Left ventricle myocardium inferior (tissue), 1 donor: ENCODE measurements at regions not wholly inside any gene's neighbourhood (a gene's known extent, or its start where the extent isn't known, plus 50 kb on each side); places are given as distances from the start of the nearest gene placed in this dataset.

Source experiments
- DNase-seq: peaks from one replicate; pipeline ENCODE4 v3.0.0-alpha.2; 2020
- H3K27ac ChIP-seq: fragments of 200-600 bp; replicated peaks from 2 replicates; pipeline ENCODE4 v1.8.0; 2021
- H3K27me3 ChIP-seq: fragments of 200-600 bp; 2 replicates; pipeline ENCODE4 v1.8.0; 2021; ENCODE audit warnings: low read depth
- H3K36me3 ChIP-seq: fragments of 200-600 bp; 2 replicates; pipeline ENCODE4 v1.8.0; 2021
- H3K4me1 ChIP-seq: fragments of 200-600 bp; 2 replicates; pipeline ENCODE4 v1.8.0; 2021
- H3K4me3 ChIP-seq: fragments of 200-600 bp; 2 replicates; pipeline ENCODE4 v1.8.0; 2021; ENCODE audit warnings: mild to moderate bottlenecking, moderate library complexity
- H3K9me3 ChIP-seq: fragments of 200-600 bp; replicated peaks from 2 replicates; pipeline ENCODE4 v1.8.0; 2021
- intact Hi-C: fragments of 100-400 bp; cut with micrococcal nuclease; formaldehyde crosslinking; loops from one replicate; pipeline ENCODE4 v1.11.0; 2022
- TF ChIP-seq, protein P1 (sequence below): fragments of 200-600 bp; IDR thresholded peaks from 2 replicates; pipeline ENCODE4 v1.8.0; 2021; ENCODE audit warnings: antibody characterized with exemption, mild to moderate bottlenecking, borderline replicate concordance
- donor health status: DM: no; HTN: yes; CAD: no; lungs with severe emphysema.

DNA sequence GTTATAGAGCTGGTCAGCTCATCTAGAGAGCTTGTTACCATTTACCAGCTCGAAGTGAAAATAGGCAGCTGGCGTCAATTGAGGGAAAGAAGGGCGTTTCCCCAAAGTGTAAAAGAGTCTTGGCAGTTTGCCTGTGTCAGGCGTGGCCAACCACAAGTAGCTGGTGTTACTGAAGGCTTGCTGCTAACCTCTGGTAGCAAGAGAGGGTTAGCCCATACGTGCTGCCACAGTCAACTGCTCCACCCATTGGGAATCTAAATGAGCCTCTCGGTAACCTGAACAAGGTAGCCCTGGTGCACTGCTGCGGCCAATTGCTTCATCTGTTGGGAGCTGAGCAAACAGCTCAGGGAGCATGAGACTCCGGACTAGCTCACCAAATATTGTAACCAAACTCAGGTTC is 314.9 kb upstream of the SLITRK5 start:
- H3K27me3 ChIP-seq, result no peaks in the 10 kb centered on the region
- intact Hi-C loops, result no loop called here
- H3K27ac ChIP-seq, result no peak overlapping the region
- TF ChIP-seq, protein P1, sequence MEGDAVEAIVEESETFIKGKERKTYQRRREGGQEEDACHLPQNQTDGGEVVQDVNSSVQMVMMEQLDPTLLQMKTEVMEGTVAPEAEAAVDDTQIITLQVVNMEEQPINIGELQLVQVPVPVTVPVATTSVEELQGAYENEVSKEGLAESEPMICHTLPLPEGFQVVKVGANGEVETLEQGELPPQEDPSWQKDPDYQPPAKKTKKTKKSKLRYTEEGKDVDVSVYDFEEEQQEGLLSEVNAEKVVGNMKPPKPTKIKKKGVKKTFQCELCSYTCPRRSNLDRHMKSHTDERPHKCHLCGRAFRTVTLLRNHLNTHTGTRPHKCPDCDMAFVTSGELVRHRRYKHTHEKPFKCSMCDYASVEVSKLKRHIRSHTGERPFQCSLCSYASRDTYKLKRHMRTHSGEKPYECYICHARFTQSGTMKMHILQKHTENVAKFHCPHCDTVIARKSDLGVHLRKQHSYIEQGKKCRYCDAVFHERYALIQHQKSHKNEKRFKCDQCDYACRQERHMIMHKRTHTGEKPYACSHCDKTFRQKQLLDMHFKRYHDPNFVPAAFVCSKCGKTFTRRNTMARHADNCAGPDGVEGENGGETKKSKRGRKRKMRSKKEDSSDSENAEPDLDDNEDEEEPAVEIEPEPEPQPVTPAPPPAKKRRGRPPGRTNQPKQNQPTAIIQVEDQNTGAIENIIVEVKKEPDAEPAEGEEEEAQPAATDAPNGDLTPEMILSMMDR, result no peak
- H3K4me1 ChIP-seq, result no peaks in the 10 kb centered on the region
- no peak for DNase-seq
- H3K9me3 ChIP-seq, result no peaks in the 10 kb centered on the region
- no peak overlapping the region for H3K4me3 ChIP-seq
- H3K36me3 ChIP-seq, result no peaks in the 10 kb centered on the region

- Histone ChIP-seq H3K4me3 (no peak overlapping the region), H3K36me3 (no peaks in the 10 kb centered on the region), H3K27me3 (no peaks in the 10 kb centered on the region), H3K4me1 (no peaks in the 10 kb centered on the region), H3K27ac (no peak overlapping the region), H3K9me3 (no peaks in the 10 kb centered on the region)
- TF ChIP-seq, protein P1, result no peak
- intact Hi-C loops, result no loop called here
- DNase-seq, result no peak
Observed at GRCh38 chr13:87358319-87358718, 312.9 kb upstream of the SLITRK5 start.

- DNase-seq, result no peak
- no peaks in the 10 kb centered on the region for H3K36me3 ChIP-seq
- no peaks in the 10 kb centered on the region for H3K4me1 ChIP-seq
- H3K27me3 ChIP-seq, result no peaks in the 10 kb centered on the region
- no peak overlapping the region for H3K4me3 ChIP-seq
- TF ChIP-seq, protein P1, result no peak
- H3K9me3 ChIP-seq, result no peaks in the 10 kb centered on the region
- H3K27ac ChIP-seq, result no peak overlapping the region
- intact Hi-C loops, result no loop called here
Observed at GRCh38 chr13:87361216-87361615, 310.0 kb upstream of the SLITRK5 start.

GRCh38 chr13:87368639-87369038 is 302.5 kb upstream of the SLITRK5 start:
- H3K4me1 ChIP-seq, result no peaks in the 10 kb centered on the region
- intact Hi-C loops, result no loop called here
- H3K27ac ChIP-seq, result no peak overlapping the region
- no peaks in the 10 kb centered on the region for H3K36me3 ChIP-seq
- DNase-seq, result no peak
- H3K27me3 ChIP-seq, result no peaks in the 10 kb centered on the region
- TF ChIP-seq, protein P1, result no peak
- peaks cover 17% of the 10 kb centered on the region for H3K9me3 ChIP-seq
- no peak overlapping the region for H3K4me3 ChIP-seq

- peaks cover 10% of the 10 kb centered on the region for H3K9me3 ChIP-seq
- H3K27me3 ChIP-seq, result no peaks in the 10 kb centered on the region
- intact Hi-C loops, result no loop called here
- no peaks in the 10 kb centered on the region for H3K36me3 ChIP-seq
- TF ChIP-seq, protein P1, result no peak
- no peak for DNase-seq
- H3K27ac ChIP-seq, result no peak overlapping the region
- H3K4me1 ChIP-seq, result no peaks in the 10 kb centered on the region
- no peak overlapping the region for H3K4me3 ChIP-seq
Observed at GRCh38 chr13:87376081-87376480, 295.1 kb upstream of the SLITRK5 start.

- intact Hi-C loops, result no loop called here
- peaks cover 4% of the 10 kb centered on the region for H3K9me3 ChIP-seq
- H3K4me3 ChIP-seq, result no peak overlapping the region
- no peak overlapping the region for H3K27ac ChIP-seq
- no peak for DNase-seq
- H3K27me3 ChIP-seq, result no peaks in the 10 kb centered on the region
- no peaks in the 10 kb centered on the region for H3K4me1 ChIP-seq
- TF ChIP-seq, protein P1, result no peak
- no peaks in the 10 kb centered on the region for H3K36me3 ChIP-seq
Observed at GRCh38 chr13:87384099-87384498, 287.1 kb upstream of the SLITRK5 start.
